Panc1 (cell line): ENCODE measurements at regions not wholly inside any gene's neighbourhood (a gene's known extent, or its start where the extent isn't known, plus 50 kb on each side); places are given as distances from the start of the nearest gene placed in this dataset.
A peak's percentile ranks its signal among the peaks of the same experiment; 100 is the strongest.

Source experiments
- ATAC-seq: fragments of 200-7000 bp; cut with Tn5 transposase; 2 replicates; pipeline ENCODE4 v1.9.1; 2020; ENCODE audit warnings: mild to moderate bottlenecking, moderate library complexity
- BruUV-seq: library from RNA; stranded (reverse); fragments of 400-500 nt; replicated peaks from 2 replicates; lab custom pipeline; 2021; lab: Mats Ljungman, UMichigan
- CTCF ChIA-PET: fragments of 300-600 bp; sonication (Branson Sonifier 250); formaldehyde crosslinking; loops from one replicate; lab custom pipeline; 2022; ENCODE audit warnings: antibody characterized with exemption; lab: Charles Lee
- POLR2A ChIA-PET: fragments of 300-600 bp; sonication (Branson Sonifier 250); formaldehyde crosslinking; loops from one replicate; lab custom pipeline; 2022; ENCODE audit warnings: antibody characterized with exemption; lab: Charles Lee
- DNase-seq: peaks from one replicate; pipeline ENCODE4 v3.0.0-alpha.2; 2010; ENCODE audit warnings: low read depth, low spot score
- H3K27ac ChIP-seq: 2 replicates; pipeline ENCODE4 v1.5.1; 2011; ENCODE audit warnings: mild to moderate bottlenecking, low read length, inconsistent platforms
- H3K27me3 ChIP-seq: fragments of 200-500 bp; sonication (Bioruptor generic); 2 replicates; pipeline ENCODE4 v1.6.0; 2014; ENCODE audit warnings: low read length, inconsistent platforms; ENCODE audit not compliant: control insufficient read depth, insufficient read depth
- H3K36me3 ChIP-seq: fragments of 200-500 bp; sonication (Bioruptor generic); 2 replicates; pipeline ENCODE4 v1.5.1; 2014; ENCODE audit warnings: inconsistent platforms, mild to moderate bottlenecking, low read length, moderate library complexity; ENCODE audit not compliant: control insufficient read depth, insufficient read depth
- H3K4me1 ChIP-seq: 2 replicates; pipeline ENCODE4 v1.5.1; 2011; ENCODE audit warnings: inconsistent platforms, mild to moderate bottlenecking, low read length, moderate library complexity; ENCODE audit not compliant: control insufficient read depth, insufficient read depth
- H3K4me3 ChIP-seq, 2 experiments: 2 replicates each; pipeline ENCODE4 v1.5.1; 2011 to 2012; ENCODE audit warnings: low read depth in 2 of 2, low read length in 2 of 2, mild to moderate bottlenecking in 2 of 2, inconsistent platforms in 1 of 2, moderate library complexity in 1 of 2
- H3K9me3 ChIP-seq: fragments of 200-500 bp; sonication (Bioruptor generic); 2 replicates; pipeline ENCODE4 v1.5.1; 2014; ENCODE audit warnings: low read depth, mild to moderate bottlenecking, inconsistent platforms, low read length, moderate library complexity; ENCODE audit not compliant: control insufficient read depth, insufficient read depth
- CTCF ChIP-seq: fragments of 450-650 bp; IDR thresholded peaks from 2 replicates; pipeline ENCODE4 v1.5.1; 2017; ENCODE audit warnings: mild to moderate bottlenecking
- POLR2AphosphoS5 ChIP-seq: IDR thresholded peaks from 2 replicates; pipeline ENCODE4 v1.6.1; 2012; ENCODE audit warnings: mild to moderate bottlenecking, low read depth, low read length, moderate library complexity
- SIN3A ChIP-seq: IDR thresholded peaks from 2 replicates; pipeline ENCODE4 v1.6.1; 2012; ENCODE audit warnings: low read depth, mild to moderate bottlenecking, low read length, moderate library complexity, borderline replicate concordance; ENCODE audit not compliant: insufficient read depth
- TCF7L2 ChIP-seq: IDR thresholded peaks from 2 replicates; pipeline ENCODE4 v1.6.1; 2011; ENCODE audit warnings: mild to moderate bottlenecking, low read depth, low read length, inconsistent platforms
- in situ Hi-C: cut with HindIII; loops from 2 replicates; pipeline ENCODE4 v1.10.0; 2016; ENCODE audit warnings: low sequenced_read_pairs, low pct_unique_long_range_greater_than_20kb
- intact Hi-C: fragments of 100-400 bp; cut with micrococcal nuclease; formaldehyde crosslinking; loops from one replicate; pipeline ENCODE4 v1.10.0; 2022; ENCODE audit not compliant: unreplicated experiment
- TF ChIP-seq, protein P1 (sequence below), 2 experiments: IDR thresholded peaks; 2 replicates each; pipeline ENCODE4 v1.6.1; 2011 to 2012; ENCODE audit warnings: low read depth in 2 of 2, control low read depth in 1 of 2, low read length in 1 of 2, mild to moderate bottlenecking in 1 of 2, moderate library complexity in 1 of 2; ENCODE audit not compliant: insufficient read depth in 1 of 2

- TF ChIP-seq TCF7L2: no peak
- BruUV-seq: no TSS peak
- intact Hi-C loops (no loop called here), in situ Hi-C loops (no loop called here)
- H3K27ac ChIP-seq: peak overlapping the region; percentile 82
- no peaks in the 10 kb centered on the region for H3K36me3 ChIP-seq
- DNase-seq: no peak
- H3K27me3 ChIP-seq: no peaks in the 10 kb centered on the region
- POLR2A ChIA-PET: interaction anchor here (0.6 to 0.9 kb wide), 2 partner anchors 63 to 1756 kb away, joined by 3 to 10 read pairs; no protein-coding TSS in a partner anchor
- H3K9me3 ChIP-seq: no peaks in the 10 kb centered on the region
- ATAC-seq: peak; percentile 28
- CTCF ChIA-PET: interaction anchor here (0.6 kb wide), 1 partner anchor 89 kb away, joined by 5 read pairs; no protein-coding TSS in a partner anchor
- peaks cover 81% of the 10 kb centered on the region for H3K4me1 ChIP-seq
- no peak overlapping the region for H3K4me3 ChIP-seq
Measured at GRCh38 chr17:77366206-77366557, 225.4 kb downstream of the SEC14L1 start.

- H3K4me3 ChIP-seq: no peak overlapping the region
- peaks cover 86% of the 10 kb centered on the region for H3K4me1 ChIP-seq
- POLR2A ChIA-PET: interaction anchor here (0.6 to 0.9 kb wide), 2 partner anchors 63 to 1756 kb away, joined by 3 to 10 read pairs; no protein-coding TSS in a partner anchor
- no TSS peak for BruUV-seq
- CTCF ChIA-PET: interaction anchor here (0.6 kb wide), 1 partner anchor 16 kb away, joined by 12 read pairs; no protein-coding TSS in a partner anchor
- H3K36me3 ChIP-seq: no peaks in the 10 kb centered on the region
- intact Hi-C loops: no loop called here
- DNase-seq: no peak
- no peaks in the 10 kb centered on the region for H3K9me3 ChIP-seq
- H3K27ac ChIP-seq: peak overlapping the region; percentile 82
- TF ChIP-seq, protein P1, sequence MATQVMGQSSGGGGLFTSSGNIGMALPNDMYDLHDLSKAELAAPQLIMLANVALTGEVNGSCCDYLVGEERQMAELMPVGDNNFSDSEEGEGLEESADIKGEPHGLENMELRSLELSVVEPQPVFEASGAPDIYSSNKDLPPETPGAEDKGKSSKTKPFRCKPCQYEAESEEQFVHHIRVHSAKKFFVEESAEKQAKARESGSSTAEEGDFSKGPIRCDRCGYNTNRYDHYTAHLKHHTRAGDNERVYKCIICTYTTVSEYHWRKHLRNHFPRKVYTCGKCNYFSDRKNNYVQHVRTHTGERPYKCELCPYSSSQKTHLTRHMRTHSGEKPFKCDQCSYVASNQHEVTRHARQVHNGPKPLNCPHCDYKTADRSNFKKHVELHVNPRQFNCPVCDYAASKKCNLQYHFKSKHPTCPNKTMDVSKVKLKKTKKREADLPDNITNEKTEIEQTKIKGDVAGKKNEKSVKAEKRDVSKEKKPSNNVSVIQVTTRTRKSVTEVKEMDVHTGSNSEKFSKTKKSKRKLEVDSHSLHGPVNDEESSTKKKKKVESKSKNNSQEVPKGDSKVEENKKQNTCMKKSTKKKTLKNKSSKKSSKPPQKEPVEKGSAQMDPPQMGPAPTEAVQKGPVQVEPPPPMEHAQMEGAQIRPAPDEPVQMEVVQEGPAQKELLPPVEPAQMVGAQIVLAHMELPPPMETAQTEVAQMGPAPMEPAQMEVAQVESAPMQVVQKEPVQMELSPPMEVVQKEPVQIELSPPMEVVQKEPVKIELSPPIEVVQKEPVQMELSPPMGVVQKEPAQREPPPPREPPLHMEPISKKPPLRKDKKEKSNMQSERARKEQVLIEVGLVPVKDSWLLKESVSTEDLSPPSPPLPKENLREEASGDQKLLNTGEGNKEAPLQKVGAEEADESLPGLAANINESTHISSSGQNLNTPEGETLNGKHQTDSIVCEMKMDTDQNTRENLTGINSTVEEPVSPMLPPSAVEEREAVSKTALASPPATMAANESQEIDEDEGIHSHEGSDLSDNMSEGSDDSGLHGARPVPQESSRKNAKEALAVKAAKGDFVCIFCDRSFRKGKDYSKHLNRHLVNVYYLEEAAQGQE (IDR thresholded peaks at IDR 0.05; ENCODE audit: insufficient read depth in 1 of 2, low read depth in 2 of 2, low read length in 1 of 2): no peak
- TF ChIP-seq CTCF: no peak
- no peak for TF ChIP-seq POLR2AphosphoS5
- no peak for TF ChIP-seq TCF7L2
- in situ Hi-C loops: no loop called here
- ATAC-seq: peak; percentile 44
- H3K27me3 ChIP-seq: no peaks in the 10 kb centered on the region
Measured at GRCh38 chr17:77366558-77367245, 225.9 kb downstream of the SEC14L1 start.

- POLR2A ChIA-PET: no interaction called here
- H3K27me3 ChIP-seq: no peaks in the 10 kb centered on the region
- CTCF ChIA-PET: no interaction called here
- TF ChIP-seq POLR2AphosphoS5 (peak; percentile 59; the same call in 1 of the 2 replicates), SIN3A (no peak)
- H3K27ac ChIP-seq: peak overlapping the region; percentile 74
- H3K9me3 ChIP-seq: no peaks in the 10 kb centered on the region
- intact Hi-C loops (no loop called here), in situ Hi-C loops (no loop called here)
- no peak for DNase-seq
- ATAC-seq: no peak
- no TSS peak for BruUV-seq
- peaks cover 83% of the 10 kb centered on the region for H3K4me1 ChIP-seq
- no peaks in the 10 kb centered on the region for H3K36me3 ChIP-seq
- no peak overlapping the region for H3K4me3 ChIP-seq
Measured at GRCh38 chr17:77369544-77369971, 228.8 kb downstream of the SEC14L1 start.
